NCI-H146 treated with DMSO at 0.1 percent for 48 hours (cell line): ENCODE measurements at regions not wholly inside any gene's neighbourhood (a gene's known extent, or its start where the extent isn't known, plus 50 kb on each side); places are given as distances from the start of the nearest gene placed in this dataset.

ENCODE experiments used
- DNase-seq: peaks from one replicate; lab custom pipeline; 2025; ENCODE audit not compliant: unreplicated experiment; lab: John Stamatoyannopoulos, UW

- DNase-seq = no peak
Observed at GRCh38 chr11:8796941-8797340, 114.0 kb upstream of the AKIP1 start.

- DNase-seq = no peak
Observed at GRCh38 chr11:8799273-8799672, 111.7 kb upstream of the AKIP1 start.

GRCh38 chr11:8800520-8801110, 110.4 kb upstream of the AKIP1 start:
- DNase-seq = no peak

GRCh38 chr11:8801121-8801520, 109.9 kb upstream of the AKIP1 start:
- no peak for DNase-seq

- no peak for DNase-seq
Observed at GRCh38 chr11:8802251-8802650, 108.7 kb upstream of the AKIP1 start.

GRCh38 chr11:8803973-8804372, 107.0 kb upstream of the AKIP1 start:
- DNase-seq = no peak

GRCh38 chr11:8805296-8805695, 105.7 kb upstream of the AKIP1 start:
- DNase-seq = no peak

- no peak for DNase-seq
Observed at GRCh38 chr11:8806974-8807373, 104.0 kb upstream of the AKIP1 start.

- no peak for DNase-seq
Observed at GRCh38 chr11:8807544-8808225, 103.3 kb upstream of the AKIP1 start.

GRCh38 chr11:8808226-8808585, 102.8 kb upstream of the AKIP1 start:
- no peak for DNase-seq

- DNase-seq = no peak
Observed at GRCh38 chr11:8809241-8809938, 101.6 kb upstream of the AKIP1 start.

- no peak for DNase-seq
Observed at GRCh38 chr11:8809939-8810539, 101.0 kb upstream of the AKIP1 start.

GRCh38 chr11:8810540-8811301, 100.3 kb upstream of the AKIP1 start:
- DNase-seq = no peak

GRCh38 chr11:8811571-8811970, 99.4 kb upstream of the AKIP1 start:
- DNase-seq = no peak

GRCh38 chr11:8812438-8812837, 98.6 kb upstream of the AKIP1 start:
- no peak for DNase-seq

- peak; percentile 66 for DNase-seq
Observed at GRCh38 chr11:8813658-8814057, 97.3 kb upstream of the AKIP1 start.

- DNase-seq = no peak
Observed at GRCh38 chr11:8814209-8814922, 96.6 kb upstream of the AKIP1 start.

GRCh38 chr11:8814923-8815240, 96.1 kb upstream of the AKIP1 start:
- DNase-seq = no peak

GRCh38 chr11:8818421-8818820, 92.6 kb upstream of the AKIP1 start:
- DNase-seq = no peak

- DNase-seq = no peak
Observed at GRCh38 chr11:8820401-8820800, 90.6 kb upstream of the AKIP1 start.

GRCh38 chr11:8822469-8822868, 88.5 kb upstream of the AKIP1 start:
- DNase-seq = no peak
